HG03039 (cell line): ENCODE measurements at regions not wholly inside any gene's neighbourhood (a gene's known extent, or its start where the extent isn't known, plus 50 kb on each side); places are given as distances from the start of the nearest gene placed in this dataset.

Source experiments
- ATAC-seq: cut with Tn5 transposase; IDR thresholded peaks from one replicate; pipeline ENCODE4 v1.9.1; 2021; ENCODE audit warnings: mild to moderate bottlenecking, moderate library complexity; ENCODE audit not compliant: unreplicated experiment

- ATAC-seq, result no peak
These were observed 595.6 kb upstream of the TENM3 start for GRCh38 chr4:181647396-181648147.

DNA sequence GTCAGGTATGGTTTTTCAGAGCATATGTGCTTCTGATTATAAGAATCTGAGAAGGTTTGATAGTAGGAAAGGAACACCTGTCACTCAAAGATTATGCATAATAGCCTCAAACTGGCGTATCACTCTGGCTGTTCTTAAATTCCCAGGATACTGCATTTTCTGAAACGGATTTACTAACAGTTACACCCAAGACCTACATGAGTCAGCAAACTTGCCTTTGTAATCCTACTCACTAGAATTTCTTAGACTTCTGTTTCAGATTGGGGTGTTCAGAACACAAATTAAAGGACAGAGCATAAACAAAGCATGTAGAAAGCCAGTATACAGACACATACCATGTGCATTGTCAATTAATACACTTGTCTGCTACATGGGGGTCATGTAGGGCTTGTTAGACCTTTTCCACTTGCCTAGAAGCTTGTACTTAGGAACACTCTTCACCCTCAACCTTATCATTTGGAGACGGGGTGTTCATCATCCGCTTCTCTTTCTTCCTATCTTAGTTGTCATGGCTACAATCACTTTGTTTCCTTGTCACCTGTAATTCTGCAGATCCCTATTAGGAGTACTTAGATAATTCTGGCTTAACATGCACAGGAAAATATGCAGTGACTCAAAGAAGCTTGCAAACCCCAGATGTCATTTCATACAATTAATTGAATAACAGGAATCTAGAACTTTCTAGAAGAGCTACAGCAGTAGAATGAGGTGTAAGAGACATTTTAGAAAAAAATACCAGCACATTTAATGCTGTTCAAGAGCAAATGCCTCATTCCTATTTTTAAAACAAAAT lies 593.0 kb upstream of the TENM3 start:
- no peak for ATAC-seq

GRCh38 chr4:181656748-181657147 lies 586.5 kb upstream of the TENM3 start:
- ATAC-seq, result no peak

- no peak for ATAC-seq
These were observed 584.0 kb upstream of the TENM3 start for GRCh38 chr4:181659202-181659601.

DNA sequence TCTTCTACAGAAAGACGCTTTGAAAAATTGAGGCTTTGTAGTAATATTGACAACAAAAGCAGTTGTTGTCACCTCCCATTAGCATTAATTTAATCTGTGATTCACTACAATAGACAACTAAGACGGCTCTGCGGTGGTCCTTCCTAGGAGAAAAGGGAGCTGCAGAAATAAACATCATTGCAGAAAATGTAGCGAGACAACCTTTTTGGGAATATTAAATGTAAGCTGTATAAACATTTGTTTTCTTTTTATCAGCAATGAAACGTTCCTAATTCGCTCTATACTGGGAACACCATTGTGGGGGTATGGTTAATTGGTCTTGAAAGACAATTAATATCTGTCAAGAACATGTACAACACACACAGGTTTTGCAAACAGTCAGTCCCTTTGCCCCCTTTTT lies 583.3 kb upstream of the TENM3 start:
- ATAC-seq, result no peak

DNA sequence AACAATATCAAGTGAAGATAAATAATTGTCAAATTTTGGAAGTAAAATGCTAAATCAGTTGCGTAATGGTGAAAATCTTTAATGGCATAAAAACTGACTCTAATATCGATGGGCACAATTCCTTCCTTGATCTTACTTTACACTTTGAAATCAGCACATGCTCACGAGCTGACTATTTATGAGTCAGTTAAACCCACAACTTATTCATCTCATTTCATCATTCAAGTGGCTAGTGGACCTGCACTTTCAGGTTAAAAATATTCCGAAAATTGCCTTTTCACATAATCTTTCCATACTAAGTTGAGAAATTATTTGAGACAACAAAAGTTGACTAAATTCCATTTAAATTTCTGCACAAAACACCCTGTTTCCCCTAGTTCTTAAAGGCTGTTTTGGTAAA lies 582.1 kb upstream of the TENM3 start:
- no peak for ATAC-seq

- ATAC-seq, result no peak
These were observed 581.3 kb upstream of the TENM3 start for GRCh38 chr4:181661923-181662322.

DNA sequence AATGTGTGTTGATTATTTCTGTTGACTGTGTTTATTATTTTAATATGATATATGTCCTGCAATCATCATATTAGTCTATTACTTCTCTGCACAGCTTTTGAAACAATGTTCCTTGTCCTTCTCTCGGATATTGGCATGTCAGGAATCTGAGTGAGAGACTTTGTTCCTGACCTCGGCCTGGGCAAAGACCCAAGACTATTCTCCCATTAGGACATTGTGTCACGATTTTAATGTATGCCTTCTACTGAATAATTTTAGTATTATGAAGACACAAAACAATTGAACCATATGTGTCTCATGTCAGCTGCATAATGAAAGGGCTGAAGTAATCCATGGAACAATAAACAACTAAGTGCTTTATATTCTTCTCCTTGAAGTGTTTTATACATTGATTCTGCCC lies 580.8 kb upstream of the TENM3 start:
- ATAC-seq, result no peak

GRCh38 chr4:181670506-181670905 lies 572.7 kb upstream of the TENM3 start:
- ATAC-seq, result no peak

GRCh38 chr4:181671672-181672071 lies 571.5 kb upstream of the TENM3 start:
- ATAC-seq, result no peak

- ATAC-seq, result no peak
These were observed 570.5 kb upstream of the TENM3 start for GRCh38 chr4:181672751-181673150.

DNA sequence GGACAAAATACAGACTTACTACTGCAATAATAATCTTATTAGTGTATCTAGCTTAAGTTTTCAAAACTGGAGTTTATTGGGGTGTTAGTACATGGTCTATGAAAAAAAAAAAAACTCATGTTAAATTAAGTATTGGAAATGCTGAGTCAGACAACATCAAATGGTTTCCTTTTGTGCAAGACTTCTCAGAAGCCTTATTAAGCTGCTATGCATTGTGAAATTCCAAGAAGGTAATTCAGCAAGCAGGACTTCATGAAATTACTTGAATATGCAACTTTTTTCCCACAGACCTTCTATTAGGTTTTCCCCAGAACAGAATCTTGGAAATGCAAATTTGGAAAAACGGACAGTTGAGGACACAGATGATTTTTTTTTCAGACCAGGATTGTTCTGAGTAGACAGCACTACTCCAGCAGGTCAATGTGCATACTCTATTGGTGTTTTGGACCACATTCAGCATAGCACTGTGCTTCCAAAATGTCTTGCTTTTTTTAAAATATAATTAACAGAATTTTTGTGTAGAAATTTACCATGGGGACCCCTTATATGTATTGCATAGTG lies 568.8 kb upstream of the TENM3 start:
- ATAC-seq, result no peak

- no peak for ATAC-seq
These were observed 566.7 kb upstream of the TENM3 start for GRCh38 chr4:181676546-181676945.

- ATAC-seq, result no peak
These were observed 566.0 kb upstream of the TENM3 start for GRCh38 chr4:181677201-181677600.

DNA sequence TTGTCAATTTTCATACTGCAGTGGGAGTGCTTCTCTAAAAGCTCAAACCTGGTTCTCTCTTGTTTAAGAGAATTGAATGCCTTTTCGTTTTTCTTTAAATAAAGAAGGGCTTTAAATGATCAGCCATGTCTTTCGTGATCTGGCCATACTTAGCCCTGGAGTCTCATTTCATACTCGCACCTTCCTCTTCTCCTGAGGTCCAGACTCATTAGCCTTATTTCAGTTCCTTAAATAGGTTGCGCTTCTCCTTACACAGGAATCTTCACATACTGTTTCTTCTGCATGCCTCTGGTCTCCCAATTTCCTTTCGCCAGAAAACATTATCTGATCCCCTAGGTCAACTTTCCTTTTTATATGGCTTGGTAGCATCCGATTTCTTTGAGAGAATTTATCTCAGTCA lies 565.6 kb upstream of the TENM3 start:
- no peak for ATAC-seq

GRCh38 chr4:181679754-181680153 lies 563.4 kb upstream of the TENM3 start:
- ATAC-seq, result no peak

DNA sequence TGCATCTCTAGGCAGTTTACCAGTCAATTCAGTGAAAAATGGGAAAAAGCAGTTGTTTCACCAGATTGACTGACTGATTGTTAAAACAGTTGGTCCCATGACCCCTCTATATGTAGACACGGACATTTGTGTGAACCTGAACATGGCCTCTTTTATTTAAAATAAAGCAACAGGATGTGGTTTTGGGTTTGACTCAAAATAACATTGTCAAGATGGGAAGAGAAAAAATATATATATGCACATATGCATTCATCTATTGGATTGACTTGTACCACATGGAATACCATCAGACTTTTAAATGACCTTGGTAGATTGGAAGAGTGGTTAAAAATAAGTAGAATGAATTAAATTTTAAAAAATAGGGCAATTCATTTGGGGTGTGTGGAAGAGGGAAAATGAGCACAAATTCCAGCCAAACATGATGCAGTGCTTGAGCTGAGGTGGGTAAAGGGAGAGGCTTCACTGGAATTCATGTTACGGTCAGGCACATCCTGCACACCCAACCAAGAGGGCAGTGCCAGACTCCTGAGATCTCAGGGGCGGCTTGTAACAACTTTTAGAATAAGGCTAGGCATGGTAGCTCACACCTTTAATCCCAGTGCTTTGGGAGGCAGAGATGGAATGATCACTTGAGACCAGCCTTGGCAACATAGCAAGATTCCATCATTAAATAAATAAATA lies 560.7 kb upstream of the TENM3 start:
- ATAC-seq, result no peak

DNA sequence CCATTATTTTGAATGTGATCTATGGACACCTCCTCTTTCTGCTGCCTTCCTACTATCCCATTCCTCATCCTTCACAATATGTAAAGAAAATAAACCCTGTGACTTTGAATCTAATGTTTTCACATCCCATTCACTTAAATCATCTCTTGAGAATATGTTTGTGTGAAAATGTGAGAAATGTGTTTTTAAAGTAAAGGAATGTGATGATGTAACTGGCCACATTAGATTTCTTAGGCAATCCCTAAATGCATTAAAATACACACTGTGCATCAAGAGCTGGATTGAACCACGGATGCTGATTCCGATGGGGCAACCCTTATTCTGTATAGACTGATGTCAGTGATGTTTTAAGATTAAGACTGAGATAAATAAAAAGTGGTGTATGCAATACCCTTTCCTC lies 558.9 kb upstream of the TENM3 start:
- no peak for ATAC-seq

DNA sequence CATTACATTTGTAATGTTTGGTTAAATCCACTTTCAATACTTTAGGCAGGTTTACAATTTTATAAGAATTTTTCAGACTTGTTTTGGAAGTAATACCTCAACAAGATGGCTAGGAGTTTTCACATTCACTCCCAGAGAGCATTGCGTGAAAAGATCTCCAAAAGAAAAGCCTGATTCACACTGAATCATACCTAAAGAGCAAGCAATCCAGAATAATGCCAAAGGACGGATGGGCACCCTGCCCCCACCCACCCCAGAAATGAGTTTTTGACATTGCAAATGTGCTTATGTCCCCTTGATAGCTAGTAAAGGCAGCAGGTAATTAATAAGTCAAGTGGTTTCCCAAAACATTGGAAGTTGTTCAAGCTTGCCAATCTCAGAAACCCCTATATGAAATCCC lies 557.7 kb upstream of the TENM3 start:
- no peak for ATAC-seq

- ATAC-seq, result no peak
These were observed 557.3 kb upstream of the TENM3 start for GRCh38 chr4:181685911-181686310.

- ATAC-seq, result no peak
These were observed 556.1 kb upstream of the TENM3 start for GRCh38 chr4:181687116-181687515.

GRCh38 chr4:181688432-181688831 lies 554.8 kb upstream of the TENM3 start:
- no peak for ATAC-seq
